Fibroblast of mammary gland (primary cell): ENCODE measurements at regions not wholly inside any gene's neighbourhood (a gene's known extent, or its start where the extent isn't known, plus 50 kb on each side); places are given as distances from the start of the nearest gene placed in this dataset.

ENCODE experiments used
- DNase-seq: peaks from one replicate; pipeline ENCODE4 v3.0.0-alpha.2; 2010; ENCODE audit warnings: low read depth
- H3K4me3 ChIP-seq: 2 replicates; pipeline ENCODE4 v1.5.1; 2011; ENCODE audit warnings: low read depth, mild to moderate bottlenecking, low read length, moderate library complexity; ENCODE audit not compliant: control insufficient read depth
- TF ChIP-seq, protein P1 (sequence below): conservative IDR thresholded peaks from 2 replicates; pipeline ENCODE4 v1.5.1; 2011; ENCODE audit warnings: low read depth, low read length, inconsistent platforms; ENCODE audit not compliant: control insufficient read depth, insufficient read depth

DNA sequence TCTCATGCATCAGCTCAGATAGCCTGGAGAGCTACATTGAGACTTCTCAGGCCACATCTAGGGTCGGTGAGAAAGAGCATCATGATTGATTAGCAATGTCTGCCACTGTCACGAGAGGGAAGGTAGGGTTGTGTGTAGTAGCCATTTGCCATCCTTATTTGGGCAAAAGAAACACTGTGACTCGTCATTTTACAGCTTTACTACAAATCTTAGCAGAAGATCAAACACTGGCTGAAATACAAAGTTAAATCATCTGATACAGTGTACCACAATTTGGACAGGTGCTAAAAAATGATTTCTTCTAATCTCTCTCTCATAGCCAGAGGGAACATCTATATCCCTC lies 334.3 kb downstream of the CBLN1 start:
- TF ChIP-seq, protein P1, sequence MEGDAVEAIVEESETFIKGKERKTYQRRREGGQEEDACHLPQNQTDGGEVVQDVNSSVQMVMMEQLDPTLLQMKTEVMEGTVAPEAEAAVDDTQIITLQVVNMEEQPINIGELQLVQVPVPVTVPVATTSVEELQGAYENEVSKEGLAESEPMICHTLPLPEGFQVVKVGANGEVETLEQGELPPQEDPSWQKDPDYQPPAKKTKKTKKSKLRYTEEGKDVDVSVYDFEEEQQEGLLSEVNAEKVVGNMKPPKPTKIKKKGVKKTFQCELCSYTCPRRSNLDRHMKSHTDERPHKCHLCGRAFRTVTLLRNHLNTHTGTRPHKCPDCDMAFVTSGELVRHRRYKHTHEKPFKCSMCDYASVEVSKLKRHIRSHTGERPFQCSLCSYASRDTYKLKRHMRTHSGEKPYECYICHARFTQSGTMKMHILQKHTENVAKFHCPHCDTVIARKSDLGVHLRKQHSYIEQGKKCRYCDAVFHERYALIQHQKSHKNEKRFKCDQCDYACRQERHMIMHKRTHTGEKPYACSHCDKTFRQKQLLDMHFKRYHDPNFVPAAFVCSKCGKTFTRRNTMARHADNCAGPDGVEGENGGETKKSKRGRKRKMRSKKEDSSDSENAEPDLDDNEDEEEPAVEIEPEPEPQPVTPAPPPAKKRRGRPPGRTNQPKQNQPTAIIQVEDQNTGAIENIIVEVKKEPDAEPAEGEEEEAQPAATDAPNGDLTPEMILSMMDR, result no peak
- H3K4me3 ChIP-seq, result no peak overlapping the region
- no peak for DNase-seq

DNA sequence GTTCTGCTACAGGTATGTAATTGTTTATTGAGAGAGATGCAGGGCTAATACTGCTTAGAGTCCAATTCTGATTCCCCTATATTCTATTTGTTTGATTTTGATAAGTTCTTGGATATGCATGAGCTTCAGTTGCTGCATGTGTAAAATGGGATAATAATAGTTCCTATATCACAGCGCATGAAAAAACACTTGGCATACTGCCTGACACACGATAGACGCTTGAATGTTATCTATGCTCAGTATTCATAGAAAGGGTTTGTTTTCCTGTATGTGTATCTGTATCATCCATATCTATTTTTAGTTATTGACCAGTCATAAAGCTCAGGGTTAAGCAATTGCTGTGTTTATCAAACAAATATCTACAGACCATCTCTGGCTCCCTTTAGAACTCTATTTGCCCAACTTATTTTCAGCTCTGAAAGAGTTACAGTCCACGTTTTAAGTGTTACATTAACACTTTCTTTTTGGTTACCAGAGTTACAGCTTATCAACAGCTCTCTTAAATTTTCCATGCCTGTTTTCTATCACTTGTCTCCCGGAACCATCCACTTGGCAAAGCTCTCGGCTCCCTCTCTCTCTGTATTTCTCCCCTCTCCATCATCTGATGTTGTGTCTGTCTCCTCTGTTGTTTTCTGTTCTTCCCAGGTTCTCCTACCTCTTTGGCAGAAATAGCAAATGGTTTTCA lies 334.8 kb downstream of the CBLN1 start:
- TF ChIP-seq, protein P1, result no peak
- H3K4me3 ChIP-seq, result no peak overlapping the region
- DNase-seq, result no peak

DNA sequence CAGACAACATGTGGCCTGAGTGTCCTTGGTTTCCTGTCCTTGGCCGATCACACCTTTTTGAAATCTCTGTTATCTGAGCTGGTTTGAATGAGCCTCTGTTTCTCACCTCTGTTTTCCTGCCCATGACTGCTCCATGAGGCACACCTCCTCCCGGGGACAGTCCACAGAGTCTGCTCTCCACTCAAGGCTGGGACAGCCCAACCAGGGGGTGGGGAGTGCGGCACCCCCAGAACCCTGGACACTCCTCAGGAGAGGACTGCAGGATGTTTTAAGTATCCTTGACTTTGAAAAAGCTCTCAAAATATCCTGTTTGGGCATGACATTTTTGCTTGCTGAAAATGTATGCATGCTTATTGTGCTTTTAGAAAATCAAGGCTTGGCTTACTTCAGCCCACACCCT lies 333.0 kb upstream of the N4BP1 start:
- H3K4me3 ChIP-seq, result no peak overlapping the region
- DNase-seq, result no peak
- TF ChIP-seq, protein P1, result no peak

DNA sequence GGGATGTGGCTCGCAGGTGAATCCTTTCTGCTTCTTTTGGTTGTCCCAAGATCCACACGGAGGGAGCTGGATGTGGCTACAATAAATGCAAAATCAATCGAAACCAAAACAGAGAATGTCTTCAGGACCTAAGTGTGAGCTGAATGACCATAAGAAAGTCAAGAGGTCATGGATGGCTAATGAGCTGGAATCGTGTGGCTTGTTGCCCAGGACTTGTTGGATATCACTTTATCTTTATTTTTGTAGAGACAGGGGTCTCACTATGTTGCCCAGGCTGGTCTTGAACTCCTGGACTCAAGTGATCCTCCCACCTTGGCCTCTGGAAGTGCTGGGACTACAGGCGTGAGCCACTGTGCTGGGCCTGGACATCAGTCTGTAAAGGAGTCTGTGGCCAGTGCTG lies 326.8 kb upstream of the N4BP1 start:
- no peak overlapping the region for H3K4me3 ChIP-seq
- DNase-seq, result no peak
- TF ChIP-seq, protein P1, result no peak

DNA sequence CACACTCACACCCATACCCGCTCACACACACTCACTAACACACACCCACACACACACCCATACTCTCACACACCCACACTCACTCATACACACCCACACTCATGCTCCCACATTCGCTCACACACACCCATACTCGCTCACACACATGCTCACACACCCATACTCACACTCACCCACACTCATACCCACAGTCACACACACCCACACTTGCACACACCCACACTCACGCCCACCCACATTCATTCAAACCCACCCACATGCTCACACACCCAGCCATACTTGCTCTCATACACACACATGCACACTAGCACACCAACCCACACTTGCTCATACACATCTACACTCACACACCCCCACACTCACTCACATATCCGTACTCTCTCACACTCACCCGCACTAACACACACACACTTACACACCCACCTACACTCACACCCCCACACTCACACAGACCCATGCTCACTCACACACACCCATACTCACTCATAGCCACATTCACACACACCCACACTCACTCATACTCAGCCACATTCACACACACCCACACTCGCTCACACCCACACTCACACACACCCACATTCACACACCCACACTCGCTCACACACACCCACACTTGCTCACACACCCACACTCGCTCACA lies 322.4 kb upstream of the N4BP1 start:
- H3K4me3 ChIP-seq, result no peak overlapping the region
- TF ChIP-seq, protein P1, result no peak
- no peak for DNase-seq

DNA sequence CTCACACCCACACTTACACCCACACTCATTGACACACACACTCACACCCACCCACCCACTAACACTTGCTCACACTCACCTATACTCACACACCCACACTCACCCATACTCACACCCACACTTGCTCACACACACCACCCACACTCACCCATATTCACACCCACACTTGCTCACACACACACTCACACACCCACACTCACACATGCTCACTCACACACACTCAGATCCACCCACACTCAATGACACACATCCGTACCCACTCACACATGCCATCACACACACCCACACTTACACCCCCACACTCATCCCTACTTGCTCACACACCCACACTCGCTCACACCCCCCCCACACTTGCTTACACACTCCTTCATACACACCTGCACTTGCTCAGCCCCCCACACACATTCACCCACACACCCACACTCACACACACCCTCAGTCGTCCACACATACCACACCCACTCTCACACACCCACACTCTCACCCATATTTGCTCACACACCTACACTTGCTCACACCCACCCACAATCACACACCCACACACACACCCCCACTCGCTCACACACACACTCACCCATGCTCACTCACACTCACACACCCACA lies 321.1 kb upstream of the N4BP1 start:
- TF ChIP-seq, protein P1, result no peak
- H3K4me3 ChIP-seq, result no peak overlapping the region
- no peak for DNase-seq
